LNCAP (cell line): ENCODE measurements at regions not wholly inside any gene's neighbourhood (a gene's known extent, or its start where the extent isn't known, plus 50 kb on each side); places are given as distances from the start of the nearest gene placed in this dataset.

ENCODE experiments used
- TF ChIP-seq, protein P1 (sequence below): fragments of 450-650 bp; IDR thresholded peaks from 2 replicates; pipeline ENCODE4 v1.5.1; 2017; ENCODE audit warnings: mild to moderate bottlenecking

- TF ChIP-seq, protein P1, sequence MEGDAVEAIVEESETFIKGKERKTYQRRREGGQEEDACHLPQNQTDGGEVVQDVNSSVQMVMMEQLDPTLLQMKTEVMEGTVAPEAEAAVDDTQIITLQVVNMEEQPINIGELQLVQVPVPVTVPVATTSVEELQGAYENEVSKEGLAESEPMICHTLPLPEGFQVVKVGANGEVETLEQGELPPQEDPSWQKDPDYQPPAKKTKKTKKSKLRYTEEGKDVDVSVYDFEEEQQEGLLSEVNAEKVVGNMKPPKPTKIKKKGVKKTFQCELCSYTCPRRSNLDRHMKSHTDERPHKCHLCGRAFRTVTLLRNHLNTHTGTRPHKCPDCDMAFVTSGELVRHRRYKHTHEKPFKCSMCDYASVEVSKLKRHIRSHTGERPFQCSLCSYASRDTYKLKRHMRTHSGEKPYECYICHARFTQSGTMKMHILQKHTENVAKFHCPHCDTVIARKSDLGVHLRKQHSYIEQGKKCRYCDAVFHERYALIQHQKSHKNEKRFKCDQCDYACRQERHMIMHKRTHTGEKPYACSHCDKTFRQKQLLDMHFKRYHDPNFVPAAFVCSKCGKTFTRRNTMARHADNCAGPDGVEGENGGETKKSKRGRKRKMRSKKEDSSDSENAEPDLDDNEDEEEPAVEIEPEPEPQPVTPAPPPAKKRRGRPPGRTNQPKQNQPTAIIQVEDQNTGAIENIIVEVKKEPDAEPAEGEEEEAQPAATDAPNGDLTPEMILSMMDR = no peak
Measured at GRCh38 chr2:144922519-144922918, 402.6 kb upstream of the ZEB2 start.

GRCh38 chr2:144920755-144921530, 401.0 kb upstream of the ZEB2 start:
- TF ChIP-seq, protein P1 = no peak

DNA sequence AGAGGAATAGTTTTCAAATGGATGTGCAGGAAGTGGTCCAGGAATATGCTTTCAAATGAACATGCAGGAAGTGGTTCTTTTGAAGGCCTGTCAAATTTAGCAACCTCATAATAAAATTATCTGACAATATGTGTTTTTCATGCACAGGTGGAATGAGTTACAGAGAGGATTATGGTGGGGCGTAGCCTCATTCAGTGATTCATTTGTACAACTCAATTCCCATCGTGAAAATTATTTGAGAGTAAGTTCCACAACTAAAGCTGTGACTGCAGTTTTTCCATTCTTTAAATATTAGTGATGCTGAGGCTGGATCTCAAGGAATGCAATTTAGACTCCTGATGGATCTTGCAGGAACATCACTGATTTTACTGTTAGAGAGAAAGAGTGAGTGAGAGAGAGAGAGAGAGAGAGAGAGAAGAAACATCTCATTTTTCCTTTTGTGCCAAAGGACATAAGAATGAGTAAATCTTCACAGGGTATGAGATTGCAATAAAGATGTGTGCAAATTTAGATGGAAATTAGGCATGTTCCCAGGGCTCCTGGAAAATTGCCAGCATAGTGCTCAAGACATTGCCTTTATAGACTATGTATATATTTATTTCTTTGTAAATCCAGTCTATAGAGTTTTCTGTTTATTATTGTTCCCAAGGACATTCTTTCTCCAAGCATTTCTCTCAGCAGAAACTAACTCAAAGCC, 394.9 kb upstream of the ZEB2 start:
- TF ChIP-seq, protein P1 = no peak

- TF ChIP-seq, protein P1 = no peak
Measured at GRCh38 chr2:144914113-144914512, 394.2 kb upstream of the ZEB2 start.

DNA sequence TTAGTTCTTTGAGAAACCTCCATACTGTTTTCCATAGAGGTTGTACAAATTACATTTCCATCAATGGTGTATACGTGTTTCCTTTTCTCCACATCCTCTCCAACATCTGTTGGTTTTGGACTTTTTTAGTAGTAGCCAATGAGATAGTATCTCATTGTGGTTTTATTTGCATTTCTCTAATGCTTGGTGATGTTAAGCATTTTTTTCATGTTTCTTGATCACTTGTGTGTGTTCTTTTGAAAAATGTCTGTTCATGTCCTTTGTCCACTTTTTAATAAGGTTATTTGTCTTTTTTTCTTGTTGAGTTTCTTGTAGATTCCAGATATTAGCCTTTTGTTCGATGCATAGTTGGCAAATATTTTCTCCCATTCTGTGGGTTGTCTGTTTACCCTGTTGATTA, 392.3 kb upstream of the ZEB2 start:
- TF ChIP-seq, protein P1 = no peak

DNA sequence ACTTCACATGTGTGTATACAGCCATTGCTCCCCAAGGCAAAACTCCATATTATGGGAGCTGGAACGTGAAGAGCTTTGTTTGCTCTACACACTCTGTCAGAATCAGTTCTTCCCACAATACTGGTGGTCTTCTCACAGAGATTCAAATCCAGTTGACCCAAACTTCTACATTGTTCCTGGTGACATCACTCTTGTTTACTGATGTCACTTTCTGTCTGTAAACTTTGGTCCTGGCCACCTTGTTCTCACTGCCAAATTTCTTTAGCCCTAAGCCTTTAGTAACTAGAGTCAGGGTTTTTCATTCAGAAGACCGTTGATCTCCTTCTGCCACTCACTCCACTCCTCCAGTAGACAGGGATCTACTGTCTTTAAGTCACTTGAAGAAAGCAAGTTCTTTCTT, 386.0 kb upstream of the ZEB2 start:
- TF ChIP-seq, protein P1 = no peak

GRCh38 chr2:144904612-144905011, 384.7 kb upstream of the ZEB2 start:
- TF ChIP-seq, protein P1 = no peak
